DND-41 (cell line): ENCODE measurements at regions not wholly inside any gene's neighbourhood (a gene's known extent, or its start where the extent isn't known, plus 50 kb on each side); places are given as distances from the start of the nearest gene placed in this dataset.

Experiments
- EZH2 ChIP-seq: IDR thresholded peaks from 3 replicates; pipeline ENCODE4 v1.6.1; 2012; ENCODE audit warnings: borderline replicate concordance, low read depth, mild to moderate bottlenecking, moderate library complexity, low read length, inconsistent platforms; ENCODE audit not compliant: severe bottlenecking
- TF ChIP-seq, protein P1 (sequence below): IDR thresholded peaks from 2 replicates; pipeline ENCODE4 v1.5.1; 2012; ENCODE audit warnings: borderline replicate concordance, low read length, moderate library complexity, mild to moderate bottlenecking; ENCODE audit not compliant: poor library complexity, severe bottlenecking; ENCODE audit errors: extremely low read depth

DNA sequence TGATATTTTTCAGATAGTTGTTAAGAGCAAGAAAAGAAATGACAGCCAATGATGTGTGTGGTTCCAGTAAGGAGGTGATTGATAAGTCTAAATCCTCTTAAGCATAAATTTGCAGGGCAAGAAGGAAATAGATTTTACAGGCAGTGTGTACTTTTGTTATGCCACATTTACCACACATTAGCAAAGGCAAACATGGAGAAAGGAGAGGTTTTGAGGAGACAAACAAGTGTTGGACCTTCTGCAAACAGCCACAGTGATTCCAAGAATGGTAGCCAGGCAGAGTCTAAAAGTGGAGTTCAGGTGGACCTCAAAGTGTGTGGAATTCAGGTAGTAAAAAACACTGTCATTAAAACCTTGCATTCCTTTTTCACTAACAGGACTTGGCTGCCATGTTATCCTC lies 295.9 kb upstream of the ITGA1 start:
- TF ChIP-seq, protein P1, sequence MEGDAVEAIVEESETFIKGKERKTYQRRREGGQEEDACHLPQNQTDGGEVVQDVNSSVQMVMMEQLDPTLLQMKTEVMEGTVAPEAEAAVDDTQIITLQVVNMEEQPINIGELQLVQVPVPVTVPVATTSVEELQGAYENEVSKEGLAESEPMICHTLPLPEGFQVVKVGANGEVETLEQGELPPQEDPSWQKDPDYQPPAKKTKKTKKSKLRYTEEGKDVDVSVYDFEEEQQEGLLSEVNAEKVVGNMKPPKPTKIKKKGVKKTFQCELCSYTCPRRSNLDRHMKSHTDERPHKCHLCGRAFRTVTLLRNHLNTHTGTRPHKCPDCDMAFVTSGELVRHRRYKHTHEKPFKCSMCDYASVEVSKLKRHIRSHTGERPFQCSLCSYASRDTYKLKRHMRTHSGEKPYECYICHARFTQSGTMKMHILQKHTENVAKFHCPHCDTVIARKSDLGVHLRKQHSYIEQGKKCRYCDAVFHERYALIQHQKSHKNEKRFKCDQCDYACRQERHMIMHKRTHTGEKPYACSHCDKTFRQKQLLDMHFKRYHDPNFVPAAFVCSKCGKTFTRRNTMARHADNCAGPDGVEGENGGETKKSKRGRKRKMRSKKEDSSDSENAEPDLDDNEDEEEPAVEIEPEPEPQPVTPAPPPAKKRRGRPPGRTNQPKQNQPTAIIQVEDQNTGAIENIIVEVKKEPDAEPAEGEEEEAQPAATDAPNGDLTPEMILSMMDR = no peak
- TF ChIP-seq EZH2 = no peak
